ENCODE measurements at regions not wholly inside any gene's neighbourhood (a gene's known extent, or its start where the extent isn't known, plus 50 kb on each side); places are given as distances from the start of the nearest gene placed in this dataset.
"Not testable (repeated sequence)": the region's sequence is repeated elsewhere in the genome, so short reads cannot be mapped to it uniquely, and the experiment has no call there.

DNA sequence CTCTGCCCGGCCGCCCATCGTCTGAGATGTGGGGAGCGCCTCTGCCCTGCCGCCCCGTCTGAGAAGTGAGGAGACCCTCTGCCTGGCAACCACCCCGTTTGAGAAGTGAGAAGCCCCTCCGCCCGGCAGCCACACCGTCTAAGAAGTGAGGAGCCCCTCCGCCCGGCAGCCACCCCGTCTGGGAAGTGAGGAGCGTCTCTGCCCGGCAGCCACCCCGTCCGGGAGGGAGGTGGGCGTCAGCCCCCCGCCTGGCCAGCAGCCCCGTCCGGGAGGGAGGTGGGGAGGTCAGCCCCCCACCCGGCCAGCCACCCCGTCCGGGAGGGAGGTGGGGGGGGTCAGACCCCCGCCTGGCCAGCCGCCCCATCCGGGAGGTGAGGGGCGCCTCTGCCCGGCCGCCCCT lies 63.0 kb upstream of the IGFBP7 start:
- TF ChIP-seq, protein P1, sequence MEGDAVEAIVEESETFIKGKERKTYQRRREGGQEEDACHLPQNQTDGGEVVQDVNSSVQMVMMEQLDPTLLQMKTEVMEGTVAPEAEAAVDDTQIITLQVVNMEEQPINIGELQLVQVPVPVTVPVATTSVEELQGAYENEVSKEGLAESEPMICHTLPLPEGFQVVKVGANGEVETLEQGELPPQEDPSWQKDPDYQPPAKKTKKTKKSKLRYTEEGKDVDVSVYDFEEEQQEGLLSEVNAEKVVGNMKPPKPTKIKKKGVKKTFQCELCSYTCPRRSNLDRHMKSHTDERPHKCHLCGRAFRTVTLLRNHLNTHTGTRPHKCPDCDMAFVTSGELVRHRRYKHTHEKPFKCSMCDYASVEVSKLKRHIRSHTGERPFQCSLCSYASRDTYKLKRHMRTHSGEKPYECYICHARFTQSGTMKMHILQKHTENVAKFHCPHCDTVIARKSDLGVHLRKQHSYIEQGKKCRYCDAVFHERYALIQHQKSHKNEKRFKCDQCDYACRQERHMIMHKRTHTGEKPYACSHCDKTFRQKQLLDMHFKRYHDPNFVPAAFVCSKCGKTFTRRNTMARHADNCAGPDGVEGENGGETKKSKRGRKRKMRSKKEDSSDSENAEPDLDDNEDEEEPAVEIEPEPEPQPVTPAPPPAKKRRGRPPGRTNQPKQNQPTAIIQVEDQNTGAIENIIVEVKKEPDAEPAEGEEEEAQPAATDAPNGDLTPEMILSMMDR (IDR thresholded peaks at IDR 0.05 in 8 of 11, conservative IDR thresholded peaks at IDR 0.05 in 3 of 11), result not testable (repeated sequence)
- not testable (repeated sequence) for TF ChIP-seq POLR2A (IDR thresholded peaks at IDR 0.05)

Measured in spleen (tissue), 7 donors.